ENCODE measurements at regions not wholly inside any gene's neighbourhood (a gene's known extent, or its start where the extent isn't known, plus 50 kb on each side); places are given as distances from the start of the nearest gene placed in this dataset.

DNA sequence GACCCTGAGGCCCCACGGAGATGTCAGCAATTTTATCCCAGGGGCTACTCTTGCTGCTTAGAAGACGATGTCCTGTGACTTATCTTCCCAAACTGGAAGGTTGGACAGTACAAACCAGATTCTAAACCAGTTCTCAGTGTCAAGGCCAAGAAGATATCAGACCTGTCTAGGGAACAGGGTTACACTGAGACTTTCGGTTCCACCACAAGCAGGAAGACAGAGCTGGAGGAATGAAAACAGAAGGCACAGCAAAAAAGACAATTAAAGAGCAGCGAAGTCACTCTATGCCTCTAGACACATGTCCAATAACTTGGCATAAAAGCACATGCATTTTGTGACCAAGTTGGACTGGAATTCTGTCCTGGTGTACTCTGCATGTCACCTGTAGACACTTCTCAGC lies 73.4 kb upstream of the TMEM252 start:
- Histone ChIP-seq H3K4me2 (ENCODE audit: insufficient read depth in 1 of 2, low read depth in 2 of 2, low read length in 2 of 2) (no peak overlapping the region), H4K5ac (ENCODE audit: insufficient read length, low read depth, low read length) (no peak overlapping the region), H4K20me1 (replicated peaks in 1 of 2; ENCODE audit: control insufficient read depth in 1 of 2, insufficient read depth in 2 of 2, low read length in 2 of 2) (no peaks in the 10 kb centered on the region), H3K36me3 (ENCODE audit: control insufficient read depth in 2 of 4, insufficient read depth in 4 of 4, low read length in 3 of 4) (no peaks in the 10 kb centered on the region), H3K14ac (ENCODE audit: insufficient read length) (no peak overlapping the region), H3K27me3 (replicated peaks in 1 of 4; ENCODE audit: control insufficient read depth in 3 of 4, extremely low read depth in 1 of 4, insufficient read depth in 3 of 4, low read length in 3 of 4) (0 out of 7 replicates have a peak, but pooled peaks cover 0 to 3% (median 0%) of the 10 kb centered on the region in 4 experiments), H3K9ac (replicated peaks in 1 of 4; ENCODE audit: extremely low read depth in 1 of 4, low read depth in 3 of 4, low read length in 3 of 4) (no peak overlapping the region), H2AK5ac (ENCODE audit: low read depth, low read length) (no peak overlapping the region), H2BK5ac (ENCODE audit: low read depth, low read length) (no peak overlapping the region), H3K9me3 (ENCODE audit: insufficient read depth in 2 of 2, low read depth in 1 of 2, low read length in 1 of 2) (no peaks in the 10 kb centered on the region; a peak in 1 of 4 replicates), H2BK12ac (ENCODE audit: low read depth, low read length) (no peak overlapping the region), H2BK15ac (ENCODE audit: low read length) (peak overlapping the region; percentile 9; the same call in 1 of the 2 replicates), H3K4me3 (ENCODE audit: extremely low read depth in 1 of 4, insufficient read depth in 2 of 4, low read depth in 3 of 4, low read length in 4 of 4) (no peak overlapping the region), H2BK20ac (ENCODE audit: low read length) (no peak overlapping the region), H3K56ac (replicated peaks; ENCODE audit: insufficient read length, low read depth, low read length) (no peak overlapping the region), H3K23me2 (ENCODE audit: low read depth, low read length) (no peaks in the 10 kb centered on the region), H3K79me1 (ENCODE audit: low read depth, low read length) (no peaks in the 10 kb centered on the region), H2BK120ac (replicated peaks; ENCODE audit: low read depth, low read length) (no peak overlapping the region), H3K23ac (ENCODE audit: insufficient read length) (no peak overlapping the region), H4K8ac (ENCODE audit: extremely low read depth, insufficient read depth, low read length) (no peak overlapping the region), H3K18ac (ENCODE audit: extremely low read depth, low read length) (no peak overlapping the region), H3K27ac (ENCODE audit: low read depth, low read length) (no peak overlapping the region), H3K4me1 (replicated peaks in 1 of 4; ENCODE audit: control insufficient read depth in 3 of 4, insufficient read depth in 4 of 4, low read length in 3 of 4) (no peaks in the 10 kb centered on the region), H2AFZ (ENCODE audit: low read length) (no peak overlapping the region), H3K4ac (replicated peaks; ENCODE audit: insufficient read length, low read depth, low read length) (no peak overlapping the region), H3K79me2 (ENCODE audit: control insufficient read depth in 1 of 2, insufficient read depth in 2 of 2, low read length in 2 of 2) (no peaks in the 10 kb centered on the region), H4K91ac (replicated peaks; ENCODE audit: insufficient read length, low read length) (no peak overlapping the region)
- CTCF ChIA-PET (ENCODE audit: partially characterized antibody) = interaction anchor here (0.6 kb wide), 1 partner anchor 24 kb away, joined by 3 read pairs; no protein-coding TSS in a partner anchor
- 94% methylated on average over 4 of the region's 4 CpGs; no CpG with 5 or more reads in 1 of the 2 experiments for WGBS, 2 experiments (ENCODE audit: extremely low coverage in 1 of 2, insufficient coverage in 1 of 2, insufficient read length in 1 of 2, insufficient replicate concordance in 2 of 2, low coverage in 1 of 2, low lambda C conversion rate in 2 of 2, missing lambda C conversion rate in 1 of 2)
- FAIRE-seq (no peak), DNase-seq (ENCODE audit: low read depth in 1 of 2, low spot score in 2 of 2) (no peak)
- TF ChIP-seq SIN3A (conservative IDR thresholded peaks at IDR 0.05 in 1 of 2, IDR thresholded peaks at IDR 0.05 in 1 of 2; ENCODE audit: low read depth in 1 of 2, low read length in 2 of 2) = no peak
- no peak for TF ChIP-seq HDAC2 (IDR thresholded peaks at IDR 0.05; ENCODE audit: borderline replicate concordance in 1 of 2, low read depth in 2 of 2, low read length in 2 of 2)
- no peak for TF ChIP-seq TBP (IDR thresholded peaks at IDR 0.05; ENCODE audit: low read depth, low read length)
- TF ChIP-seq GABPA (IDR thresholded peaks at IDR 0.05; ENCODE audit: borderline replicate concordance, insufficient read depth, low read length) = no peak
- no peak for TF ChIP-seq NANOG (IDR thresholded peaks at IDR 0.05; ENCODE audit: insufficient read depth, low read depth, low read length, poor library complexity, severe bottlenecking)
- TF ChIP-seq CTBP2 (IDR thresholded peaks at IDR 0.05; ENCODE audit: borderline replicate concordance, insufficient read depth, insufficient read length, low read length) = no peak
- no peak for TF ChIP-seq NRF1 (IDR thresholded peaks at IDR 0.05; ENCODE audit: low read depth, low read length)
- TF ChIP-seq POU5F1 (IDR thresholded peaks at IDR 0.05; ENCODE audit: low read depth, low read length) = no peak
- TF ChIP-seq TAF7 (optimal IDR thresholded peaks at IDR 0.05; ENCODE audit: borderline replicate concordance, low read depth, low read length) = no peak
- no peak for TF ChIP-seq CEBPB (IDR thresholded peaks at IDR 0.05; ENCODE audit: low read depth, low read length)
- TF ChIP-seq BACH1 (IDR thresholded peaks at IDR 0.05; ENCODE audit: low read length) = no peak
- no peak for TF ChIP-seq TAF1 (IDR thresholded peaks at IDR 0.05; ENCODE audit: low read depth, low read length)
- TF ChIP-seq, protein P1, sequence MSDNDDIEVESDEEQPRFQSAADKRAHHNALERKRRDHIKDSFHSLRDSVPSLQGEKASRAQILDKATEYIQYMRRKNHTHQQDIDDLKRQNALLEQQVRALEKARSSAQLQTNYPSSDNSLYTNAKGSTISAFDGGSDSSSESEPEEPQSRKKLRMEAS (IDR thresholded peaks at IDR 0.05) = no peak
- no peak for TF ChIP-seq SIX5 (IDR thresholded peaks at IDR 0.05; ENCODE audit: low read depth, low read length)
- TF ChIP-seq TCF12 (IDR thresholded peaks at IDR 0.05; ENCODE audit: low read depth, low read length) = no peak
- POLR2A ChIA-PET (ENCODE audit: partially characterized antibody) = no interaction called here
